ENCODE measurements at regions not wholly inside any gene's neighbourhood (a gene's known extent, or its start where the extent isn't known, plus 50 kb on each side); places are given as distances from the start of the nearest gene placed in this dataset.

- Histone ChIP-seq H3K27me3 (ENCODE audit: control insufficient read depth, insufficient read depth, low read length) (no peaks in the 10 kb centered on the region), H3K36me3 (ENCODE audit: control insufficient read depth, insufficient read depth, low read length) (no peaks in the 10 kb centered on the region), H3K4me3 (ENCODE audit: low read depth, low read length) (no peak overlapping the region)
- no peak for TF ChIP-seq CTCF (IDR thresholded peaks at IDR 0.05; ENCODE audit: insufficient read depth, low read depth, low read length)
- ChIA-PET POLR2A (no interaction called here), CTCF (no interaction called here)
- DNase-seq (ENCODE audit: low read depth) = no peak
These were observed 455.0 kb upstream of the DMAC1 start for GRCh38 chr9:8254541-8254940.

GRCh38 chr9:8252445-8252844 is 452.9 kb upstream of the DMAC1 start:
- no peaks in the 10 kb centered on the region for H3K27me3 ChIP-seq (ENCODE audit: control insufficient read depth, insufficient read depth, low read length)
- ChIA-PET CTCF (no interaction called here), POLR2A (no interaction called here)
- no peaks in the 10 kb centered on the region for H3K36me3 ChIP-seq (ENCODE audit: control insufficient read depth, insufficient read depth, low read length)
- TF ChIP-seq CTCF (IDR thresholded peaks at IDR 0.05; ENCODE audit: insufficient read depth, low read depth, low read length) = no peak
- DNase-seq (ENCODE audit: low read depth) = no peak
- H3K4me3 ChIP-seq (ENCODE audit: low read depth, low read length) = no peak overlapping the region

- no peaks in the 10 kb centered on the region for H3K27me3 ChIP-seq (ENCODE audit: control insufficient read depth, insufficient read depth, low read length)
- CTCF ChIA-PET = no interaction called here
- no peak for TF ChIP-seq CTCF (IDR thresholded peaks at IDR 0.05; ENCODE audit: insufficient read depth, low read depth, low read length)
- DNase-seq (ENCODE audit: low read depth) = no peak
- no peaks in the 10 kb centered on the region for H3K36me3 ChIP-seq (ENCODE audit: control insufficient read depth, insufficient read depth, low read length)
- POLR2A ChIA-PET = no interaction called here
- H3K4me3 ChIP-seq (ENCODE audit: low read depth, low read length) = no peak overlapping the region
These were observed 452.0 kb upstream of the DMAC1 start for GRCh38 chr9:8251566-8251965.

GRCh38 chr9:8244505-8245092 is 445.0 kb upstream of the DMAC1 start:
- TF ChIP-seq CTCF (IDR thresholded peaks at IDR 0.05; ENCODE audit: insufficient read depth, low read depth, low read length) = no peak
- H3K36me3 ChIP-seq (ENCODE audit: control insufficient read depth, insufficient read depth, low read length) = no peaks in the 10 kb centered on the region
- ChIA-PET CTCF (no interaction called here), POLR2A (no interaction called here)
- no peaks in the 10 kb centered on the region for H3K27me3 ChIP-seq (ENCODE audit: control insufficient read depth, insufficient read depth, low read length)
- DNase-seq (ENCODE audit: low read depth) = no peak
- no peak overlapping the region for H3K4me3 ChIP-seq (ENCODE audit: low read depth, low read length)

- no peak for TF ChIP-seq CTCF (IDR thresholded peaks at IDR 0.05; ENCODE audit: insufficient read depth, low read depth, low read length)
- H3K27me3 ChIP-seq (ENCODE audit: control insufficient read depth, insufficient read depth, low read length) = no peaks in the 10 kb centered on the region
- no peak overlapping the region for H3K4me3 ChIP-seq (ENCODE audit: low read depth, low read length)
- no peaks in the 10 kb centered on the region for H3K36me3 ChIP-seq (ENCODE audit: control insufficient read depth, insufficient read depth, low read length)
- ChIA-PET CTCF (interaction anchor here (0.6 kb wide), 1 partner anchor 17 kb away, joined by 3 read pairs; no protein-coding TSS in a partner anchor), POLR2A (no interaction called here)
- no peak for DNase-seq (ENCODE audit: low read depth)
These were observed 441.6 kb upstream of the DMAC1 start for GRCh38 chr9:8241201-8241600.

Data from BJ (cell line).